OCI-M1 (cell line): ENCODE measurements at regions not wholly inside any gene's neighbourhood (a gene's known extent, or its start where the extent isn't known, plus 50 kb on each side); places are given as distances from the start of the nearest gene placed in this dataset.
"Not testable (repeated sequence)": the region's sequence is repeated elsewhere in the genome, so short reads cannot be mapped to it uniquely, and the experiment has no call there.

Source experiments
- DNase-seq: peaks from one replicate; lab custom pipeline; 2025; lab: John Stamatoyannopoulos, UW

DNA sequence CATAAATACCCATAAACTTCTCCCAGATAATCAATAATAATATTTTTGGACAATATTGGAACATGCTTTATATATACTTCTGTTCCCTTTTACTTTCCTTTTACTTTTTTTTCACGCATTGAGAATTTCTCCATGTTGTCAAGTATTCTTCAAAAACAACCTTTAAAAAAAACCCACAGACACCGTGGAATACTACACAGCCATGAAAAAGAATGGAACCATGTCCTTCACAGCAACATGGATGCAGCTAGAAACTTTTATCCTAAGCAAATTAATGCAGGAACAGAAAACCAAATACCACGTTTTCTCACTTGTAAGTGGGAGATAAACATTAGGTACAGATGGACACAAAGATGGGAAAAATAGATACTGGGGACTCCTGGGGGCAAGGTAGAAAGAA is 854.7 kb downstream of the TBC1D22A start:
- DNase-seq: no peak

DNA sequence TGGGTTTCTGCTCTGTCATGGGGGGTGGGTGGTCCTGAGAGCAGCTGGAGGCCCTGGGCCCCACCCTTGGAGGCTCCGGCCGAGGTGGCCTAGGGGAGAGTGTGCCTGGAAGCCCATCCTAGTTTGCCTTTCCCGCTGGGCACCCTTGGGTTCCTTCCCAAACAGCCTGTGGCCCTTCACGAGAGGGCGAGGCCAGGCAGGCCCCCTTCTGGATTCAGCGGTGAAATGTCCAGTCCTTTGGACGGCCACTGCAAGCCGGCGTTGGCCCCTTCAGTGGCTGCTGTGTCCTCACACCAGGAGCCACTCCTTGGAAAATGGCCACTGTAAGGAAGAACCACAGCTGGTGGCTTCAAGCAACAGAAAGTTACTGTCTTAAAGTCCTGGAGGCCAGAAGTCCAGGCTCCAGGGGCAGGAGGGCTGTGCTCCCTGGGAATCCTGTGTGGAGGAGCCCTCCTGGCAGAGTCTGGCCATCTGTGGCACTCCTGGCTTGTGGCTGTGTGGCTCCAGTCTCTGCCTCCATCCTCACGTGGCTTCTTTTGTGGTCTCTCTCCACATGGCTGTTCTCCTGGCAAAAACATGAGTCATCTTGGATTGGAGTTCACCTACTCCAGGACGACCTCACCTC is 854.1 kb downstream of the TBC1D22A start:
- no peak for DNase-seq

DNA sequence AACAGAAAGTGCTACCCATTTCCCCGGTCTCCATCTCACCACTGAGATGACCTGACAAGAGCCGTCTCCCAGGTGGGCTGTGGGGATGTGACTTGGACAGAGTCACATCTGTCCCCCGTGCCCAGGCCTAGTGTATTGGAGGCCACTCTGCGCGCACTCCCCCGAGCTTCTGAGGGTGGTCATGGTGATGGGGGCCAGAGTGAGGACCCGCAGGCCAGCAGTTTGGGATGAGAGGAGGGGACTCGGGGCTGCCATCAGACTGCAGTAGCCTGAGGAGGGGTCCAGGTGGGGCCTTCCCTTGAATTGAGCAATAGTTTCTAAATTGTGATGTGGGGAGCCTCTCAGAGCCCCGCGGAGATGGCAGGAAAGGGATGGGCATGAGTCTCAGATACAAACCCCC is 852.6 kb downstream of the TBC1D22A start:
- DNase-seq: no peak

DNA sequence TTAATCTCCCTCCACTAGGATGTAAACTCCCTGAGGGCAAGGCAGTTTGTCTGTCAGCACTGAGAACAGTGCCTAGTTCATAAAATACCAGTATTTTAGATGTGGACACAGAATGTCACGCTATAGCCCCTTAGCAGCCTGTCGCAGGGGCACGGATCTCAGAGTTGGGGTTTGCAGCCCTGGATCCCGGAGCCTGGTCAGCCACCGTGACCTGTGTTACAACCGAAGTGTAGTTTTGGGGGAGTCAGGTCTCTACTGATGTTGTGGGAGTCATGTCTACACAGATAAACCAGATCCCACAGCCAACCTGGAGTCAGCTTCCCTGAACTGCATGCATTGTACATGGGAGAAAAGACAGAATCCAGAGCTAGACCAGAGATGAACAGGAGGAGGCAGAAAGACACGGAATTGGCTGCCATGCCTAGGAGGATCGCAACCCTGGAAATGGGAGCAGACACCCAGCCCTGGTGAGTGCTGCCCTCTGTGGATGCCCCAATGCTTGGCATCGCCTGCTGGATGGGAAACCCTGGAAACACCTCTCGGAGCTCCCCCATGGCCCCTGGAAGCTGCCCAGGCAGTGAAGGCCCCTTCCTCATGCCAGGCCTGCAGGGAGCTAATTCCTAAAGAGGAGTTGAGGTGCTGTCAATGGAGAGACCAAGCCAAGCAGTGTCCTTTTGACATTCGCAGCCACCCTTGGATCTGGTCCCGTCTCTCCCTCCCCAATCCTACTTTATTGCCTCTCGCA is 851.3 kb downstream of the TBC1D22A start:
- no peak for DNase-seq

DNA sequence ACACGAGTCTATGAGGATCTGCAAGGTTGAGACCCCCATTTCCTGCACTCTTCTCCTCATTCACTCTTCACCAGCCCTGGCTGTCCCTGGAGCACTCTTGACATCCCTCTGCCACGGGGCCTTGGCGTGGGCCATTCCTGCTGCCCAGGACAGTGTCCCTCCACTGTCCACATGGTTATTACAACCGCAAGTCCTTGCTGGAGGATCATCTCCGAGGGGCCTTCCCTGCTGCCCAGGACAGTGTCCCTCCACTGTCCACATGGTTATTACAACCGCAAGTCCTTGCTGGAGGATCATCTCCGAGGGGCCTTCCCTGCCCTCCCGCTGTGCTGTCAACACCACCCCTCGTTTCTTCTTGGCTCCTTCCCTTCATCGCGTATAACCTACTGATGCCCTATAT is 850.7 kb downstream of the TBC1D22A start:
- DNase-seq: not testable (repeated sequence)

DNA sequence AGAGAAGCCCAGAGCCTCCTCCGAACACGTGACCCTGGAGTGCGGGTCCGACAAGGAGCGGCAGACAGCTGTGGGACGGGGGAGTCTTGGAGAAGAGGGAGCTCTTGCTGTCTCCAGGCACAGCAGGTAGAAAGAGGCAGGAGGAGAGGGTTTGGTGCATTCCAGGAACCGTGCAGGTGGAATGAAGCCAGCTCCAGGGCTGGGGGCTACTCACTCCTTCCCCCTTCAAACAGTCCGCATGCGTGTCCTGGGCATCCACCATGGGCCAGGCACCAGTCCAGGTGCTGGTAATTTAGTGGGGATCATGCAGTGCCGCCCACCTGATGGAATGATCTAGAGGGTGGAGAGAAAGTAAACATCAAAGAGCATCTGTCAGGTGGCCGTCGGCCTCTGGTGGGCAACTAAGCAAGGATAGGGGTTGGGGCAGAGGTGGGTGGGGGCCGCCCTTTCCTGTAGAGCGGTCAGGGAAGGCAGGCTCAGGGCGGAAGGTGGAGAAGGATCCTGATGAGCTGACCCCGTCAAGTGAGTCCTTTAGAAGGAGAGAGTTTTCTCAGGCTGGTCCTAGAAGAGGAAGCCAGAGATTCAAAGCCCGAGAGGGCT is 850.0 kb downstream of the TBC1D22A start:
- DNase-seq: no peak

DNA sequence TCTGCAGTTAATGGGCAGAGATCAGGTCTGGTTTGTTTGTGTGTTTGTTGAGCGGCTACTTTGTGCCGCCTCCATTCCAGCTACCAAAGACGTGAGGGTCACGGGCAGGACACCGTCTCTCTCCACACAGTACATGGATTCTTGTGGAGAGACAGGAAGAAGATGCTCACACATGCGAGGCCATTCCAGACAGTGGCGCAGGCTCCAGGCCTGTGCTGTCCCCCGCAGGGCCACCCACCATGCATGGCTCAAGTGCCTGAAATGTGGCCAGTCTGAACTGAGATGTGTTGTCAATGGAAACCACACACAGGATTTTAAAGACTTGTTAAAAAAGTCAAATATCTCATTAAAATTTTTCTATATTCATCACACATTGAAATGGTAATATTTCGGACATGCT is 848.3 kb downstream of the TBC1D22A start:
- no peak for DNase-seq

DNA sequence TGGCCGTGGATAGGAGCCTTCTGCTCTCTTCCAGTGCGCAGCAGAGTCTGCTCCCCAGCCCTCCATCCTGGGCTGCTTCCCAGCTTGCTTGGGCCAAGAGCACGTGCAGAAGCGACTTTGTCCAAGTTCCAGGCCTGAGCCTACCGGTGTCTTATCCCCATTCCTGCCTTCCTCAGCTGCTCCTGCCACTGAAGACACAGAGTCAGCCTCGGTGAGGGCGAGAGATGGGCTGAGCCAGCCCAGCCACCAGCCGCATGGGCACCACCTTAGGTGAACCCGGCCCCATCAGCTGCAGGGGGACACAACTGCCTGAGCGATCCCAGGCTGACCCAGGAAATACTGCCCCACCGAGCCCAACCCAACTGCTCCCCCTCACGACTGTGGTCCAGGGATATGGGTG is 847.8 kb downstream of the TBC1D22A start:
- DNase-seq: no peak

DNA sequence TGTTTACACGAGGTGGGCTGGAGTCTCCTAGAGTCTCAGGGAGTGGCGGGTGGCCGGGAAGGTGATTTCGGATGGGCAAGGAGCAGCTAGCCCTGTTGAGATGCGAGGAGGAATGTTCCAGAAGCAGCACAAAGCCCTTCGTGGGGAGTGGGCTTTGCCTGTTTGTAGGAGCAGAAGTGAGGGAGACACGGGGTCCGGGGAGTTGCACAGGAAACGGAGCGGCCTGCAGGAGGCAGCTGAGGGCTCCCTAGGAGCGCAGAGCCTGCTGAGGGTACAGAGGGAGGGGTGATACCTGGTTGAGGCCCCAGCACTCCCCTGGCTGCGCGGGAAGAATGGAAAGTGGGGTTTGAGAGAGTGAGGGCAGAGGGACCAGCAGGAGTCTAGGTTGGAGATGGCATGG is 847.2 kb downstream of the TBC1D22A start:
- DNase-seq: no peak

DNA sequence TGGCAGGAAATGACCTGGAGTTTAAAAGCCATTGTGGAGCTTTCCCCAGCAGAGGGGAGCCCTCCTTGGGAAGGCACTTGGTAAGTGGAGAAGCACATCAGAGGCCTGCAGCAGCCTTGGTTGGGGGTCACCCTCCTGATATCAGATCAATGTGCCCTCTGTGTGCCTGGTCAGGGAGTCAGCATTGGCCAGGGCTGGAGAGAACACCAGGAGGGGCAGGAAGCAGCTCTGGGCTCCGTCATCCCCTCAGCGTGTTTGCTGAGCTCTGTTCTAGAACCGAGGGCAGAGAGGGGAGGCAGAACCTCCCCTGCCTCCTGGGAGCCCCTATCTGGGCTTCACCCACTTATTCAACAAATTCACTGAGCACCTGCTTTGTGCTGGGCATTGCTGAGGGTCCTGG is 846.0 kb downstream of the TBC1D22A start:
- no peak for DNase-seq

DNA sequence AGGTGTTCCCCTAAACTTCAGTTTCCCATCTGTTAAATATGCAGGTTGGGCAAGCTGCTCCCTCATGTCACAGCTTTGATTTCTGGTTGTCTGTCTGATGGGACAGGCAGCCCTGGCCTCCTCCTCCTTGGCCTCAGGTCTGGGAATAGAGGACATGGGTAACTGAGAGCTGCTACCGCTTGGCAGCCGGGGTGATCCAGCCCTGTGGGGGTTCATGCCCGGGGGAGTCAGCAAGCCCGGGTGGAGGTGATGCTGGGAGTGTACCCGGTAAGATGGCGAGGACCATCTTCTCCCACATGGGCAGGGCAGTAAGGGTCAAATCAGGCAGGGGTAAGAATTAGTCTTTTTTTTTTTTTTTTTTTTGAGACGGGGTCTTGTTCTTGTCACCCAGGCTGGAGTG is 845.0 kb downstream of the TBC1D22A start:
- no peak for DNase-seq

DNA sequence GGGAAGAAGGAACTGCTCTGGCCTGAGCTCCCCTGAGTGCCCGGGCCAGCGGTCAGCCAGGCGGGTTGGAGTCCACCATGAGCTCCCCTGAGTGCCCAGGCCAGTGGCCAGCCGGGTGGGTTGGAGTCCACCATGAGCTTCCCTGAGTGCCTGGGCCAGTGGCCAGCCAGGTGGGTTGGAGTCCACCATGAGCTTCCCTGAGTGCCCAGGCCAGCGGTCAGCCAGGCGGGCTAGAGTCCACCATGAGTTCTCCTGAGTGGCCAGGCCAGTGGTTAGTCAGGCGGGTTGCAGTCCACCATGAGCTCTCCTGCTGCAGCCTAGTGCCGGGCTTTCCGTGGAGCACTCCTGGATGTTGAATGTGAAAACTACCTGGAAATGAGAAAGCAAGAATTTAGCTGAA is 844.0 kb downstream of the TBC1D22A start:
- DNase-seq: no peak

DNA sequence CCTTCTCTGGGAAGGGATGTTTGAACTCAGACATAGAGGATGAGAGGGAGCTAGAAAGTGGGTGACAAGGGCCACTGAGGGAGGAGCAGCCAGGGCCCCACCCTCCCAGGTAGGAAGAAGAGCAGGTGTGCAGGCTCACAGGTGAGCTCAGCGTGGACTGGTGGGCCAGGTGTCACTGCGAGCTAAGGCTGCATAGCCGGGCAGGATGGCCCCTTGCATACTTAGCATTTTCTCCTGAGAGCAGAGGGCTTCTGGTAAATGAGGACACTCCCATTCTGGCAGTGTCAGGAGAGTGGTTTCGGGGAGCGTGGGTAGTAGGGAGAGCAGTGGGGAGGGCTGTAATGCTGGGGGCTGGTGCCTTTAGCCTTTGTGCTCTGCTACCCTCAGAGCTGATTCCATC is 843.4 kb downstream of the TBC1D22A start:
- DNase-seq: no peak

DNA sequence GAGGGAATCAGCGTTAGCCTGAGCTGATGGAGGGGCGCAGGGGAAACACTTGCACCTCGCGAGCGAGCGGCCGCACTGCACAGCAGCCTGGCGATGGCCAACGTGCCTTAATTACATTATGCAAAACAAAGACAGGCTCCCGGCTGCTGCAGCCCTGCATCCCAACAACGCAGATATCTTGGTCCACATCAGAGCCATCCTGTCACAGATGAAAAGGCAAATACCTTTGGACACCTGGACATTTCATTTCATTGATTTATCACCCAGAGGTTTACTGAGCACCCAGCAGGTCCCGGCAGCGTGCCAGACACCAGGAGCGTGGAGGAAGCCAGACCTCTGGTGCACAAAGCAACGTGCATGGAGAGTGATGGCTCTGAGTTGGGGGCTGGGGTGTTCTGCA is 843.0 kb downstream of the TBC1D22A start:
- no peak for DNase-seq

DNA sequence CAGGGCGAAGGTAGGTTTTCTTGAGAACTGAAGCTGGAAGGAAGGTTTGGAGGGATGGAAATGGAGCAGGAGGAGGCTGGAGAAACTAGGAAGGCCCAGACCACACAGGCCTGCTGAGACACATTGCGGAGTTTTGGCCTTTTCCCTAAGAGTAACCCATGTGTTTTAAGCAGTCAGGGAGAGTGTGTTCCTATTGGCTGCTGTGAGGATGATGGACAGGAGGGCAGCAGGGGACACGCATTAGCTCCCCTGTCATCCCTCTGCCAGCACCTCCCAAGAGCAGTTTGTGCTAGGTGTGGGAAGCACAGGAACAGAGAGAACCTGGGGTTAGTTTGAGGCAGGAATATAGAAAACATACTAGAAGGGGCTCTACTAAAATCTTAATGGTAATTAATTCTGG is 842.1 kb downstream of the TBC1D22A start:
- DNase-seq: no peak

DNA sequence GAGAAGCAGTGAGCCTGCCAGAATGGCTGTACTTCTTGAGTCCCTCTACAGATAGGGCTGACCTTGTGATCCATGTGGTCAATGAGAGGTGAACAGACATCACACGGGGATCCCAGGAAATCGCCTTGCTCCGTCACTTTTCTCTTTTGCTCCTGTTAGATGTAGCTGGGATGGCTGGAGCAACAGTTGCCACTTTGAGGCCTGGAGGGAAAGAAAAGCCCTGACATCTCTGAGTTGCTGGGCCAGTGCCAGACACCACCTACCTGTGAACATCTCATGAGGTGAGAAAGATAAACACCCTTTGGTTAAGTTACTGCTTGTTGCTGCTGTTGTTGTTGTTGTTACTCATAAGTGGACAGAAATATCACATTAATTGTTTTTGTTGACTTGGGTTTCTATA is 840.3 kb downstream of the TBC1D22A start:
- no peak for DNase-seq

DNA sequence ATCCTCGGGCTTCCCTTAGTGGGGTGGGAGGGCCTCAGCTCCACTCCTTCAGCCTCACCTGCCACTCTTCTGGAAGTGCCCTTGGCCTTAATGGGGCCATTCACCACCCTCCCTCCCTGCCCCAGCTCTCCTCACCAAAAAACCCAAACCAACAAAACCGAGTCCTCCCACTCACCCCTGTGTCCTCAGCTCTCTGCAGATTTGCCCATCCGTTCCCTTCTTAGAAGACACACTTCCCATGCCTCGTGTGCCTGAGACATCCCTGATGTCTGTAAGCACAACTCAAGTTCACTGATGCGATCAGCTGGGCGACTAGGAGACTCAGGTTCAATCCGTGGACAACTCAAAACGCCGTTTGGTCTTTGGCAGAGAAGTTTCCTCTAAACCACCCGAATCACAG is 839.2 kb downstream of the TBC1D22A start:
- no peak for DNase-seq

DNA sequence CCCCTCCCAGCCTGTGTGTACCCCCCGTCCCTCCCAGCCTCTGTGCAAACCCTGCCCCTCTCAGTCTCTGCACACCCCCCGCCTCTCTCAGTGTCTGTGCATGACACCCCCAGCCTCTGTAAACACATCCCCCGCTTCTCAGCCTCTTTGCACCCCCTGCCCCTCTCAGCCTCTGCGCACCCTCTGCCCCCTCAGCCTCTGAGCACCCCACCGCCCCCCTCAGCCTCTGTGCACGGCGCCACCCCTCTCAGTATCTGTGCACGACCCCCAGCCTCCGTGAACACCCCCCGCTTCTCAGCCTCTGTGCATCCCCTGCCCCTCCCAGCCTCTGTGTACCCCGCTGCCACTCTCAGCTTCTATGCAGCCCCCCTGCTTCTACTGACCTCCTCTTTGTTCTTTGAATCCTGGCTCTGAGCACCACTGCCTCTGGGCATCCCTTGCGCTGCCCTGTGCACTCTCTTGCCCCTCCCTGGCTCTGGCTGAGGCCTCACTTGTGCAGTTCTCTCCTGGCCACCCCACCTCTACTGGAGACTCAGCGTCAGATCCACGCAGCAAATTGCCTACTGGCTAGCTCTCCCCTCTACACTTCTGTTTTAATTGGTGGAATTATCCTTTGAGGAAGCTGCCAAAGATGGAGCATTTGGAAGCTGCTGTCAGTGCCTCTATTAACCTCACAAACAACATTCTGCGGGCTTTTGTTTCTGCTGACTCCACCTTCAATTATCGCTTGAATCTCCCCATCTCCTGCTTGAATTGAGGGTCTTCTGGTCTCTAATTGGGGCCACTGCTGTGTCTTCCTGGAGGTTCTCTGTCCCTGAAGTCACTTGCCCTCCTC is 838.6 kb downstream of the TBC1D22A start:
- no peak for DNase-seq

DNA sequence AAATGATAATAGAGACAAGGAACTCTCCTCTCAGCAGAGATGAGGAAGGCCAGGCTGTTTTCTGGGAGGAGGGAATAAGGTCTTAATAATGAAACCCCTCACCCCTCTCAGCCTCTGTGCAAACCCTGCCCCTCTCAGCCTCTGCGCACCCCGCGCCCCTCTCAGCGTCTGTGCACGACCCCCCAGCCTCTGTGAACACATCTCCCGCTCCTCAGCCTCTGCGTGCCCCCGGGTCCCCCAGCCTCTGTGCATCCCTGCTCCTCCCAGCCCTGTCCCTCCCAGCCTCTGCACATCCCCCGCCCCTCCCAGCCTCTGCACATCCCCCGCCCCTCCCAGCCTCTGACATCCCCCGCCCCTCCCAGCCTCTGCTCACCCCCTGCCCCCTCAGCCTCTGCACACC is 837.8 kb downstream of the TBC1D22A start:
- no peak for DNase-seq

DNA sequence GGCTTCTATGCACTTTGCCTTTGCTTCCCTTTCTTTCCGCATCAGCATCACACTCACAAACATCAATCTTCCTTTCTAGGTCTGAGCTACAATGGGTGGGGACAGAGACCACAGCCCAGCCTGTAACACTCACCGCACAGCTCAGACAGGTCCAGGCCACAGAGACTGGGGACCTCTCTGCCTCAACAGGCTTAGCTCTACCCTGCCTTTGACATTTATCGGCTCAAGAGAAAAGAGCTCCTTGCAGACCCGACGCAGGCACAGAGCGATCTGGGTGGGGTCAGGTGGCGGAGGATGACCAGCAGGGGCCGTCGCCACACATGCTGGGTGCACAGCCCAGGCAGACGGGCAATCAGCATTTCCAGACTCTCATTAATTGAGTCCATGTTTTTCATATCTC is 837.3 kb downstream of the TBC1D22A start:
- no peak for DNase-seq

DNA sequence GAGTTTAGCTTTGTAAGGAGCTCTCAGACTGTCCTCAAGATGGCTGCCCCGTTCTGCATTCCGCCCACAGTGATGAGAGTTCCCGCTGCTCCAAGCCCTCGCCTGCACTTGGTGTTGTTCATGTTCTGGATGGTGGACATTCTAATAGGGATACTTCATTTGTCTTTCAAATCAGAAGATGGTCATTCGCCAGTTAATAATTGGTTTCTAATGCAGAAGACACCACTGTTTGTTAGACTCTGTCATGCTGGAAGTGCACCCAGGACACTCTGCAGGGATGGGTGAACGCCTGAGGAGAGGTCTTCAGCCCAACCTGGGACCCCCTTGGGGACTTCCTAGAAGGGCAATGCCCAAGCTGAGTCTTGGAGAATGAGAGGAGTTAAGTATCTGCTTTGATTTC is 836.4 kb downstream of the TBC1D22A start:
- no peak for DNase-seq

DNA sequence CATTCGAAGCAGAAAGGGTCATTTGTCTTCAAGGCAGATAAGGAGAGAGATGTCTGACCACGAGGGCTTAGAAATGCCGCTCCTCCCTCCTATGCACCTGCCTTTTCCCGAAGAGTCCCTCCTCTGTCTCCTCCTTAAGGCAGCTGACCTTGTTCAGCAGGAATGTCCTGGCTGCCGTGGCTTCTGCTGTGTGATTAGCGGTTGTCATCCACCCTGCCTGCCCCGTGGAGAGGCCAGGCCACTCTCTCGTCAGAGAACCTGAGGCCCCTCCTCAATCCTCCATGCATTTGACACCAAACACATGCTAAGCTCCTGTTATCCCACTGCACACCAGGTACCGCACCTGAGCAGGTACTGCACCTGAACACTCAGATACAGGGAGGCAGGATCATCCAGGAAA is 834.6 kb downstream of the TBC1D22A start:
- no peak for DNase-seq

DNA sequence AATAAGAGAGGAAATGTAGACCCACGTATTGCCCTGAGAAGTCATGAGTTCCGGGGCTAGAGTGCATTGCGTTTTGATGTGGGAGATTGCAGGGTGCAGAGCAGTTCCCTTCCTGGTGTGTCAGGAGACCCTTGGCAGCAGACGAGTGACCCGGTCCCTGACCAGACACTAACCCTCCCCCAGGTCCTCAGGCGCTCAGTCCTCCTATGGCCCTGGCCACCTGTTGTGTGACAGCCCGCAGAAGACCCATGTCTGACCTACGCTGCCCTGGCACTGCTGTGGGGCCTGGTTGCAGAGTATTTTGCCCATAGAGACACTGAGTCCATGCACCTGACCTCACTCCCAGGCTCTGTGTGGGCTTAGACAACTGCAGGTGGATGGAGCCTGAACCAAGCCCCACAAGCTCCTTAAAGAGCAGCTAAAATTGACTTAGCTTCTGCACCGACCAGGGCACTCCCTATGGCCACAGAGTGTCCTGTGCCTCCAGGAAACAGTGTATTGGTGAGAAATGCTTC is 833.8 kb downstream of the TBC1D22A start:
- DNase-seq: no peak
